HG02870 (cell line): ENCODE measurements at regions not wholly inside any gene's neighbourhood (a gene's known extent, or its start where the extent isn't known, plus 50 kb on each side); places are given as distances from the start of the nearest gene placed in this dataset.

ENCODE experiments used
- ATAC-seq: cut with Tn5 transposase; IDR thresholded peaks from one replicate; pipeline ENCODE4 v1.9.1; 2021; ENCODE audit warnings: mild to moderate bottlenecking, moderate library complexity; ENCODE audit not compliant: unreplicated experiment

DNA sequence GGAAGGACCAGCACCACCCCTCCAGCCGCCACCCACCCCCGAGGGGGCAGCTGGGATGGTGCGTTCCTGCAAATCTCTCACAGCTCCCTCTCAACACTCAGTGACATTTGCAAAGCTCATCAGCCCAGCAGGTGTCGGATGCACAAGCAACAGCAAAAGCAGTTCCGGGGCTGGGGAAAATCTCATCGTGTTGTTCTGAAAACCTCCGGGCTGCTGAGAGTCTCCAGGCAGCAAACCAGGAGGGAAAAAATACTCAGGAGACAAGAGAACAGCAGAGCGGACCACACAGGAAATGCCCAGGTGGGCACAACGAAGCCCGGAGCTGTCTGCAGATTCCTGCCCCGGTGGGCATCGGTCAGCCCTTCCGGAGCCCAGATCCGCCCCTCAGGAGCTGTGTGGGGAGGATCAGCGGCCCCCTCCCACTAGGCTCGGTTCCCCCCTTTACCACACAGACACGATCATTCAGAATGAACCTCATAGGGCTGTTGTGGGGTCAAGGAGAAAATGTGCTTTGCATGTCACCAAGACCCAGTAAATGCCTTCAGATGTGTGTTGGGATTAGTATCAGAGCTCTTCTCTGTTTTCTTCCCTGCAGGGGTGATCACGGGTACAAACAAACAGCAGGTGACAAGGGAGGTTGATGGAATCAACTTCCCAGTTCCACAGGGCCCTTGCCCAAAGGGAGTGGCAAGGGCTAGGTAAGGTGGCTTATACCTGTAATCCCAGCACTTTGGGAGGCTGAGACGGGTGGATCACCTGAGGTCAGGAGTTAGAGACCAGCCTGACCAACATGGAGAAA is 127.0 kb upstream of the TIAM1 start:
- ATAC-seq, result no peak

DNA sequence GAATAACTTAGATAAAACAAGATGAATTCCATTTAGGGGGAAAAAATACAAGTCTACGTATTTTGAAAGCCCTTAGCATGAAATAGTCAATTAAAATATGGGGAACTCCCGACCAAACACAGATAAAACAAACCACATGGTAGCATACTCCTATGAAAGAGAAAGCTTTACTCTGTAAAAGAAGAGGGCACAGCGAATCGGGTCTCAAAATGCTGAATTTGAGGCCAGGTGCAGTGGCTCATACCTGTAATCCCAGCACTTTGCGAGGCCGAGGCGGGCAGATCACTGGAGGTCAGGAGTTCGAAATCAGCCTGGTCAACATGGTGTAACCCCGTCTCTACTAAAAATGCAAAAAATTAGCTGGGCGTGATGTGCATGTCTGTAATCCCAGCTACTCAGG is 116.9 kb upstream of the TIAM1 start:
- ATAC-seq, result no peak

DNA sequence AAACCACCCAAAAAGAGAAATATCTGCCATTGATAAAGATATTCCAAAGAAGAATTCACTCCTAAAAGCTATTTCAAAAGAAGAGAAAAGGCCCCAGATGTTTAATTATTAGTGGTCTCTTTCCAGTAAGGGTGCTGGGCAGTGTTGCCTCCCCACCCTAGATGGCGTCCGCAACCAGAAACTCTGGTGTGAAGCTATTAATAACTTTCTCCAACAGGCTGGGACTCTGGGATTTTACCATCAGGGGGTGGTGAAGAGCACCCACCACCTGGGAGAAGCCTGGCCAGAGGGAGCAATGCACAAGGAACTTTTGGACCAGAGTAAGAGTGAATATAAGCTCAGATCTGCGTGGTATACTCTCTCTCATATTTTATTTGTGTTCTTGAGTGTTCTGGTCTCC is 115.4 kb upstream of the TIAM1 start:
- no peak for ATAC-seq

DNA sequence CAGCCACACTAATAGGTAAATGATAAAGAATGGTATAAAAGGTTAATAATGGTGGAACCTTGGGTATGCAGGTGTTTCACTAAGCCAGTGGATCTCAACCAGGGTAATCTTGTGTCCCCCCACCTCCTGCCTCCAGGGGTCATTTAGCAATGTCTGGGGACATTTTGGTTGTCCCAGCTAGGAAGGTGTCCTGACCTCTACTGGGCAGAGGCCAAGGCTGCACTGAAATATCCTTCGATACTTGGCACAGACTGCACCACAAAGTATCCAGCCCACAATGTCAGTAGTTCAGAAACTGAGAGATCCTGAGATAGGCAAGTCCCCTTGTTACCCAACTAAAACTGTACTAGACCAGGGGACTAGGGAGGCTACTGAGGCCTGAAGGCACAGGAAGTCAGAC is 113.6 kb upstream of the TIAM1 start:
- ATAC-seq, result no peak

DNA sequence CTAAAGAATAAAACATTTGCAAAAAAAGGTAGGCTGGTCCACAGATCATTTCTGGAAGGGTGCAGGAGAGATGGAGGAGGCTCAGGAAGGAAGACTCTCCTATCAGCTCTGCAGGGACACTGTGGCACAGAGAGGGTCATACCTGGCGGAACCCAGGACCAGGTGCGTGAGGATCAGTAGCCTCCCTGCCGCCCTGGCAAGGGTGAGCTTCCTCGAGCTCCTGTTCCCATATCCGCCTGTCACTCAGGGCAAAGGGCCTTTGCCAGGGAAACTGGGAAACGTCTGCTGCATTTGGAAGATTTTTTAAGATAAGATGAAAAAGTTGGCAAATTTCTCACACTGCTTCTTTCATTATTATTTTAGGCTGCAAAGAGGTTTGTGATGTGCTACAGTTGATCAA is 112.1 kb upstream of the TIAM1 start:
- no peak for ATAC-seq

DNA sequence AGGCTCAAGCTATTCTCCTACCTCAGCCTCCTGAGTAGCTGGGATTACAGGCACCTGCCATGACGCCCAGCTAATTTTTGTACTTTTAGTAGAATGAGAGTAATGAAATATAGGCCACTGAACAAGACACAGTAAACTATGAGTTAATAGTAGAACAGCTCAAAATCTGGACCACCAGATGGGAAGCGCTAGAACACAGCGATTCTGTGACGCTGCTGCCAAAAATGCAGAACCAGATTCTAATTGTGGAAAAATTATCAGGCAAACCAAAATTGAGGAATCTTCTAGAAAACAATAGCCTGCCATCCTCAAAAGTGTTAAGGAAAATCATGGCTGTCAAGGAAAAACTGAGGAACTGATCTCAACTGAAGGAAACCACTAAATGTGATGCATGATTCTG is 111.4 kb upstream of the TIAM1 start:
- ATAC-seq, result no peak

DNA sequence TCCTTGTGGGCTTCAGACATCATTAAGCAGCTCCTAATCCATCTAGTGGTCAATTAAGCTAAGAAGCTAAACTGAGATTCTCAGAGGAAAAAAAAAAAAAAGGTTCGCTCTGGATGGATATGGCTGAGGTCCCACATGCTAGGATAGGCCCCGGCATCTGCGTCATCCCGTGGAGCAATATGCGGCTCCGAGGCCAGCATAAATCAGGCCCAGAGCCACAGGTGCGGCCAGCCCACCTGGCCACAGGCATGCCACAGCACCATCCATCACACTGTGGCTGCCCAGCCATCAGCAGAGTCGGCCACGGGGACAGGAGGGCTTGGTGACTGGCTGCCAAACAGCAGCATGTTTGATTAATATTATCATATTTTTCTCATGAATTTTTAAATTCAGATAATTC is 106.9 kb upstream of the TIAM1 start:
- no peak for ATAC-seq

DNA sequence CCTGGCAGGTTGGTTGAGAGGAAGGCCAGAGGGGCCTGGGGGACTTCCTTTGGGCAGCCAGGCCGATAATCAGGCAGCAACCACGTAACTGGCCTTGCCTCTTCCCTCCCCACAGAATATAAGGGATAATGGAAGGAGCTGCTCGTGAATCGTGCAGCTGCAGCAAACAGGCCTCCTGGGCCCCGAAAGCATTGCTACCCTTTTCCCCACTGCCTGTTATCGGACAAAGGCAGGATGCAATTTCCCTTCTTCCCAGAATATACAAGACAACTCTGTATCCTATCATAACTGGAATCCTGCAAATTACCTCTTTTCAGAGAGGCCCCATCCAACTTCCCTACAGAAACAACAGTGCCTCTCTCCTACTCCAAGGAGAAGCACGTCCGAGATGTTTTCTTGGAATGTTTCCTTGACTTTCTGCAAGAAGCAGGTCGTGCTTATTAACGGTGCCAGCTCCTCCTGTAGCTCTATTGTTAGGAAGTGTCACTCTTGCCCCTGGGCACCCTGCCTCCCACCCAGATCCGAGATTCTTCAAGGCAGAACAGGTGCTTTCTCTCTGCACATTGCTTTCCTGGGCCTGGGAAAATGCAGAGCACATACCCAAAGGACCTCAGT is 106.0 kb upstream of the TIAM1 start:
- ATAC-seq, result no peak

DNA sequence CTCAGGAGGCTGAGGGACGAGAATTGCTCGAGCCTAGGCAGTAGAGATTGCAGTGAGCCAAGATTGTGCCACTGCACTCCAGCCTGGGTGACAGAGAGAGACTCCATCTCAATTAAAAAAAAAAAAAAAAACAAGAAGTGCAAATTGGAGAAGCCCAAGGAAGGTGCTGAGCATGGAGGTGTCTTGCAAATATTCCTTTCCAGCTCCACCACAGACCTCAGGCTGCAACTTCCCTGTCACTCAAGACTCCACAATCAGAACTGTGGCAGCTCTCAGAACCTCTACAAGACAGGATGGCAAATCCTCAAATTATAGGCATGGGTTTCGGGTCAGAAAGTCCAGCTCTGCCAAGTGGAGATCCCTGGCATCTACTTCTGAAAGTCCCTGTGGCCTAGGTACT is 104.4 kb upstream of the TIAM1 start:
- ATAC-seq, result no peak

DNA sequence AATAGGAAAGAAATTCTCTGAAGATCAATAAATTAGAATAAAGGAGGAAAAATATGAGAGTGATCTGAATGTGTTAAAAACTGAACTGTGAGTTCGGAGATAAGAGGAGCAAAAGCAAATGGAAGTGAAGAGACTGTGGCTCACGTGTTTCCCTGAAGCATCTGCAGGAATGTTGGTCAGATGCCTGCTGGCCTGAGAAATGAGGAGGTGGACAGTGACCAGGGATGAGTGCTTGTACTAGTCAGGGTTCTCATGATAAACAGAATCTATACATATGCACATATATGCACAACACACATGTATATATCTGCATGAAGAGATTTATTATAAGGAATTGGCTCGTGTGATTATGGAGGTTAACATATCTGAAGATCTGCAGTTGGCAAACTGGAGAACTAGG is 103.4 kb upstream of the TIAM1 start:
- ATAC-seq, result no peak

DNA sequence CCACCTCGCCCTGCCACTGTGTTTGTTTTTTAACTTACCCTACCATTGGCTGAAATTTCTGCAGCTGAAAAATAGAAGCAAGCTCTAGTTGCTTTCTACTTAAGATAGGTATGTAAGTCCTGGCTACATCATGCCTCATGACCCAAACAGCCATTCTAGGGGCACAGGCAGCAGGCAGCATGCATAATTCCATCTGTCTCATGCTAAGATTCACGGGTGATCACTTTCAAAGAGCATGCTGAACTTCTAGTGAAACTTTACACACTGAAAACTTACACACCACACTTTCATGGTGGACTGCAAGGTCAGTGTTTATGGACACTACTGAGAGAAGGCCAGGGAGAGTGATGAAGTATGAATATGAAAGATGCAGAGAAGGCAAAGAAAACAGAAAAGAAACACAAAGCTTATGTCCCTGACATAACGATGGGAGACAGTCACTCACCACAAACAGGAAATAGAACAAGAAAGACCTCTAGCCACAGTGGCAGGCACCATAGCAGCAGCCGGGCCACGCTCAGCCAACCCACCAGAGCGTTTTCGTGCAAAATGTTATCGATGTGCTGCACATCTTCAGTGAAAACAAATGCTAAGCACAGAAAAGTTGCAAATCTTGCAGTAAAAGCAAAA is 102.3 kb upstream of the TIAM1 start:
- no peak for ATAC-seq

DNA sequence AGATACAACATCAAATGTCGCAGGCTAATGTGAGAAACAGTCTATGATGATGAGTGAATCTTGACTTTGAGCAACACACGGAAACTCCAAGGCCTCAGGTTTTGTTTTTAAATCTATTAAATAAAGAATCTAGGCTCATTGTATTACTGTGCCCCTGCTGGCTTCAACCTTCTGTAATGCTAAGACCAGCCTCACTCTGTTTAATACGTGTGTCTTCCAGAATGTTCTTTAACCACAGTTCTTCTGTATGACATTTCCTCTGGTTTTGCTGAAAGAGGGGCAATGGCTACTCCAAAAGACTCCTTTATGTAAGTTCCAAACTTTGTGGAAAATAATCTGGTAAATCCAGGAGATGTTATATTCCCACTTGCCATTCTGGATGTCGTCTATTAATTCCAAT is 101.1 kb upstream of the TIAM1 start:
- ATAC-seq, result no peak

DNA sequence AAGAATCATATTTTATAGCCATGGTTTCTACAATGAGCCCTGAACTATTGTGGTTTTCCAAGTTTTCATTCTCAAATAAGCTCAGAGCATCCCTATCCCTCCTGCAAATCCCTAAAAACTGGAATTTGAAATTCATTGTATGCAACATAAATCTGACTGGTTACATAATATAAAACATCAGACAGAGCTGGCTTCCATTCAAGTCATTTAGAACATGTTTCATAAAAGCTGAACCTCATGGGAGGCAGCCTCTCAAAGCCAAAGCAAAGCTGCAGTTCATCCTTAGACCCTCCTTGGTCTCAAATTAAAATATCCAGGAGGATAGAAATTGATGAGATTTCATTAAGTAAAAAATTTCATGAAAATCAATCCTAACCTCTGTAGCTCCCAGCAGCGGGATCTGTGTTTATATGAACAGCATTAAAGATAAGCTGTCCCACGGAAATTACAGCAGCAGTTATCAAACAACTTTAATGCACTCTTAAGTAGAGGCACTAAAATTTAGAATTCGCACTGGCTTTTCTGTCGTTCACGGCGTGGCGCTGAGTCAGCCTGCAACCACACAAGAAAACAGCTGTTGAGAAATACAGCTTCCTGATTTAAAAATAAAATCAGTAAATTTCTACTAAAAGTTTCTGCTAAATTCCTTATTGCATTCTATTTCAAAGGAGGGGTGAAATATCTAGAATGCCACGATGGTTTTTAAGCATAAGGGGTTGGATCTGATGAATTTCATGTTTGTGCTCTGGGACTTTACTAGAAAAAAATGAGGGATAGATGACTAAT is 99.9 kb upstream of the TIAM1 start:
- ATAC-seq, result no peak

DNA sequence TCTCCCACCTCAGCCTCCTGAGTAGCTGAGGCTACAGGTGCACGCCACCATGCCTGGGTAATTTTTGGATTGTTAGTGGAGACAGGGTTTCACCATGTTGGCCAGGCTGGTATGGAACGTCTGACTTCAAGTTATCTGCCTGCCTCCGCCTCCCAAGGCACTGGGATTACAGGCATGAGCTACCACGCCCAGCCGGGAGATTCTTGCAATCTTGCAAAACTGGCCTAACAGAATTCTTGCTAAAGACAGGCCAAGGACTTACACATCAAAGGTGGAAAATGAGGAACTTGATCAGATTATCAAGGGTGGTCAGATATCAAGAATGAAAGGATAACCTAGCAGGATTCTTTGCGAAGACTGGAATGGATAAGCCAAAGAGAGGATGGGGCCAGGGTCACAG is 98.3 kb upstream of the TIAM1 start:
- ATAC-seq, result no peak

DNA sequence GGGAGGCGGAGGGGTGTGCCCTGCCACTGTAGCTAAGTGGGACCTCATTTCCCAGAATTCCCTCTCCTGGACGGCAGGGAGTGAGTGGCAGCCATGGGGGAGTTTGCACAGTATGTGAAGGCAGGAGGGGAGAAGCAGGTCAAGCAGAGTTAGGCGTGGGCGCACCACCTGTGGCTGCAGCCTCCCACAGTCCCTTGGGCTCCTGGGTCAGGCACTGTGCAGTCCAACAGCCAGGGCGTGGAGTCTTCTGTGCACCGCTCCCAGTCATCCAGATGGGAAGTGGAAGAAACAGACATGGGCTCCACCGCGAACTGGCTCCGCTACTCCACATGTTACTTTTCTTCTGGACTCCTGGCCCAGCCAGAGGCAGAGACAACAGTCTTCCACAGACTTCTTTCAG is 85.4 kb upstream of the TIAM1 start:
- no peak for ATAC-seq

DNA sequence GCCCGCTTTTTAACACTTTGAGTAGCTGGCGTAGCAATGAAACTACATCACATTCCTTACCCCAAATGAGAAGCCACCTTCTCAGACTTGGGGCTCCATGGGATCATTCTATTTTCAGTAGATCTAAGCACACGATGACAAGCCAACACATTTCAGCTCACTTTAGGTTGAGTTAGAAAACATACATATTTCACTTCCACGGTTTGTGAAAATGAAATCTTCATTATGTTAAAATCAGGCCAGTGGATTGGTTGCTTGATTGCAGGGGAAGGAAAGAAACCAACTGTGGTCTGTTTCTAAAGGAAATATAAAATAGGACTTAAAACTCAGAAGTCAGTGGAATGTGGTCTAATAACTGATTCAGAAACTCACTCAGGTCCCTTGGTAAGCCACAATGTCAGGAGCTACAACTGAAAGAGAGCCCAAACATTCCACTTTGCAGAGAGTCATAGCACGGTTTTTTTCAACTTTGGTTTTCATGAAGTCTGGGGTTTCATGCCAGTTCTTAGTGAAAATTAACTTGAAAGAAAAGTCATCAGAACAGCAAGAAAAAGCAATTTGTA is 82.3 kb upstream of the TIAM1 start:
- ATAC-seq, result no peak

DNA sequence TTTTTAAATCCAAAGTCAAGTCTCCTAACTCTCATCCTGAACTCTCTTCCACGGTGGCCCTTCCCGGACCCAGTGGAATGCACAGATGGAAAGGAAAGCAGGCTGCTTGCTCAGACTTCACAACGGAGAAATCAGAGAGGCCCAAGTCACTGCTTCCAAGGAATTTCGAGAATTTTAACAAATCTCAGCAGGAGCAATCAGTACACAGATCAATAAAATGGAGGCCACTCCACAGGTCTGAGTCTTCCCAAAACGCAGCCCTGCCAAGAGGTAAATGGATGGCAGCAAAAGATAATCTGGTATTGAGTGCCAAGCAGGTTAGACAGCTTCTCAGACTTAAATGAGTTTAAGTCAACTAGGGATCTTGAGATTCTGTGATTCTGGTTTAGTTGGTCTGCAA is 81.1 kb upstream of the TIAM1 start:
- no peak for ATAC-seq

DNA sequence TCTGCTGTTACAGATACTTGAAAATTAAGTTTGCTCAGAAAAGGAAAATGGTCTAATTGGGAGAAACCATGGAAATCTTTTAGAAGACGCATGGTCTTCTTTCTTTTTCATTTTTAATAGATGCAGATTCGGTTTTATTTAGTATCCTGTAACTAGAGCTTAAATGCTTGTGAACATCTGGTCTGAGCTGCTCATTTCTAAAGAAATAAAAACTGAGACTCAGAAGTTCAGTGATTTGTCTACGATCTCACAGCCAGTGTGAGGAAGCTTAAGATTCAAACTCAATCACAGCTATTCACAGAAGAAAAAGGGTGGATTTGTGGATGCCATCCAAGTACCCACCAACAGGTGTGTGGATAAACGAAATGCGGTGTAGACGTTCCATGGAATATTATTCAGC is 80.0 kb upstream of the TIAM1 start:
- ATAC-seq, result no peak

DNA sequence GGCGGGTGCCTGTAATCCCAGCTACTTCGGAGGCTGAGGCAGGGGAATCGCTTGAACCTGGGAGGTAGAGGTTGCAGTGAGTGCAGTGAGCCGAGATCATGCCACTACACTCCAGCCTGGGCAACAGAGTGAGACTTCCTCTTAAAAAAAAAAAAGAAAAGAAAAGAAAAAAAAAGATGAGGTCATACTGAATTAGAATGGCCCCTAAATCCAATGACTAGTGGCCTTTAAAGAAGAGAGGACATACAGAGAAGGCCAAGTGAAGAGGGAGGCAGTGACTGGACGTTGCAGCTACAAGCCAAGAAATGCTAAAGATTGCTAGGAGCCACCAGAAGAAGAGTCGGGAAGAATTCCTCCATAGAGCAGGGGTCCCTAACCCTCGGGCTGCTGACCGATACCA is 76.9 kb upstream of the TIAM1 start:
- ATAC-seq, result no peak

DNA sequence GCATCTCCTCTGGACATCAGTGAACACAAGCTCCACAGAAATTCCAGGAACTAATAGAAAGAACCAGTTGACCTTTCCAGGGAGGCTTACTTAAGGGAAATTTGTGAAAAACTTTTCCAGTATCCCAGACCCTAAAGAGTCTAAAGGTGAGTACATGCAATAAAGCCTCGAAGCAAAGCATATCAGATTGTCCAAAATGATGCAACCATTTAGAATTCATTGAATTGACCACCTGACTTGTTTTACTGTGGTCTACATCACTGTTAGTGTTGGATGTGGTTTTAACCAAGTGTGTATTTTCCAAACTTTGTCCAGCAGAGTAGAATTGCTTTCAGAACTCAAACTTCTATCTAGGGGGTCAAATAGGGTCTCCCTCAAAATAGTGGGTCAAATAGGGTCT is 76.3 kb upstream of the TIAM1 start:
- ATAC-seq, result no peak

DNA sequence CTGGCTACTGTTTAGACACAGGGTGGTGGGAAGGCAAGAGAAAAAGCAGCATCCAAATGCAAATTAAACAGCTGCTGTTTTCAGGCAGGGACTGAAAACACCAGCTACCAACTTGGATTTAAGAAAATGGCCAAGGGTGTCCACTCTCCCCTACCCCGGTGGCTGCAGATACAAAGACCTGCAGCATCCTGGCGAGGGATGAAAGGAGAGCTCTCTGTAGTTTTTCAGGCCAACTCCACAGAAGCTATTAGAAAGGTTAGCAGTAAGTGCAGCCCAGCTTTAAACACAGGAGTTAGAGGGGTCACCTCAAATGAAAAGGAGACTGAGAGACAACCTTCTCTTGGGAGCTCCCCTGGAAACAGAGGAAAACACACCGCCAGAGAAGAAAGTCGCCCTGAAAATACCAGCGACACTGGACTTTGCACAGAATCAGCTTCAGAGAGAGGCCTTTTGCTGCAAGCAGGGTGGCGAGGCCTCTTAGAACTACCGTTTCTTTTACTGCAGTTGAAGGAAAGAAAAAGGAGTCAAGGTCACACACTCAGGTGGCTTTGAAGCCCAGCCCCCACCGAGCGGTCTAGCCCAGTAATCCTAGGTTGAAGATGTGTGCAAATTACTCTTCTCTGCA is 74.4 kb upstream of the TIAM1 start:
- ATAC-seq, result no peak
